H1 (cell line): ENCODE measurements at regions not wholly inside any gene's neighbourhood (a gene's known extent, or its start where the extent isn't known, plus 50 kb on each side); places are given as distances from the start of the nearest gene placed in this dataset.

ENCODE experiments used
- CTCF ChIA-PET: fragments of 300-600 bp; sonication (Branson Sonifier 250); formaldehyde crosslinking; loops from one replicate; lab custom pipeline; 2021; ENCODE audit not compliant: partially characterized antibody; lab: Charles Lee
- POLR2A ChIA-PET: fragments of 300-600 bp; sonication (Branson Sonifier 250); formaldehyde crosslinking; loops from one replicate; lab custom pipeline; 2021; ENCODE audit warnings: inconsistent platforms; ENCODE audit not compliant: partially characterized antibody; lab: Charles Lee
- DNase-seq, 2 experiments: peaks; one replicate each; pipeline versions ENCODE4 v3.0.0 to v3.0.0-alpha.2; 2010 to 2022; ENCODE audit warnings: low spot score in 2 of 2, low read depth in 1 of 2, mixed read lengths in 1 of 2
- FAIRE-seq: peaks from 2 replicates; lab custom pipeline; 2011; peaks lifted over from hg19 to GRCh38; lab: Jason Lieb, UNC
- H2AFZ ChIP-seq: 2 replicates; pipeline ENCODE4 v1.8.1; 2012; ENCODE audit warnings: low read length, inconsistent platforms
- H2AK5ac ChIP-seq: 2 replicates; pipeline ENCODE4 v1.6.1; 2013; ENCODE audit warnings: low read depth, low read length
- H2BK120ac ChIP-seq: replicated peaks from 2 replicates; pipeline ENCODE3; 2013; ENCODE audit warnings: low read depth, low read length, inconsistent platforms
- H2BK12ac ChIP-seq: 2 replicates; pipeline ENCODE4 v1.6.1; 2013; ENCODE audit warnings: low read depth, low read length
- H2BK15ac ChIP-seq: 2 replicates; pipeline ENCODE4 v1.6.1; 2013; ENCODE audit warnings: low read length
- H2BK20ac ChIP-seq: 2 replicates; pipeline ENCODE4 v1.6.1; 2013; ENCODE audit warnings: low read length
- H2BK5ac ChIP-seq: 2 replicates; pipeline ENCODE4 v1.6.1; 2013; ENCODE audit warnings: low read depth, low read length
- H3K14ac ChIP-seq: 2 replicates; pipeline ENCODE4 v1.6.1; 2013; ENCODE audit warnings: inconsistent platforms; ENCODE audit not compliant: insufficient read length
- H3K18ac ChIP-seq: 2 replicates; pipeline ENCODE4 v1.6.1; 2013; ENCODE audit warnings: low read length; ENCODE audit errors: extremely low read depth
- H3K23ac ChIP-seq: 2 replicates; pipeline ENCODE4 v1.6.1; 2013; ENCODE audit warnings: inconsistent platforms; ENCODE audit not compliant: insufficient read length
- H3K23me2 ChIP-seq: 2 replicates; pipeline ENCODE4 v1.6.1; 2013; ENCODE audit warnings: low read depth, low read length
- H3K27ac ChIP-seq: 2 replicates; pipeline ENCODE4 v1.6.1; 2011; ENCODE audit warnings: low read depth, low read length, inconsistent platforms
- H3K27me3 ChIP-seq, 4 experiments: replicated peaks in 1 of 4; 1 replicate in 1 of 4; 2 replicates in 3 of 4; pipeline versions ENCODE4 v1.6.1 to v1.8.1; 2011 to 2013; ENCODE audit warnings: low read length in 3 of 4, mild to moderate bottlenecking in 3 of 4, inconsistent platforms in 2 of 4, mixed read lengths in 2 of 4, moderate library complexity in 1 of 4; ENCODE audit not compliant: control insufficient read depth in 3 of 4, insufficient read depth in 3 of 4; ENCODE audit errors: extremely low read depth in 1 of 4
- H3K36me3 ChIP-seq, 4 experiments: 2 replicates each; pipeline versions ENCODE4 v1.6.1 to v1.8.1; 2011 to 2013; ENCODE audit warnings: mild to moderate bottlenecking in 4 of 4, low read length in 3 of 4, moderate library complexity in 2 of 4, control low read depth in 1 of 4, inconsistent platforms in 1 of 4; ENCODE audit not compliant: insufficient read depth in 4 of 4, control insufficient read depth in 2 of 4
- H3K4ac ChIP-seq: replicated peaks from 2 replicates; pipeline ENCODE3; 2013; ENCODE audit warnings: low read length, low read depth, mixed read lengths, inconsistent platforms; ENCODE audit not compliant: insufficient read length
- H3K4me1 ChIP-seq, 4 experiments: replicated peaks in 1 of 4; 1 replicate in 1 of 4; 2 replicates in 3 of 4; pipeline versions ENCODE4 v1.6.1 to v1.8.1; 2011 to 2013; ENCODE audit warnings: low read length in 3 of 4, inconsistent platforms in 2 of 4, mixed read lengths in 1 of 4; ENCODE audit not compliant: insufficient read depth in 4 of 4, control insufficient read depth in 3 of 4
- H3K4me2 ChIP-seq, 2 experiments: 2 replicates each; pipeline versions ENCODE4 v1.6.1 to v1.8.1; 2011 to 2013; ENCODE audit warnings: low read depth in 2 of 2, low read length in 2 of 2, control low read depth in 1 of 2, inconsistent platforms in 1 of 2, mild to moderate bottlenecking in 1 of 2; ENCODE audit not compliant: insufficient read depth in 1 of 2
- H3K4me3 ChIP-seq, 4 experiments: fragments of 200-600, 300-600 bp in 1 of 4; sonication (generic), shearing (Covaris generic), sonication (Bioruptor Twin) in 1 of 4; 2 replicates each; pipeline versions ENCODE4 v1.5.1 to v1.8.1; 2011 to 2016; ENCODE audit warnings: low read length in 4 of 4, low read depth in 3 of 4, control low read depth in 2 of 4, inconsistent platforms in 2 of 4, mild to moderate bottlenecking in 2 of 4, mixed read lengths in 1 of 4, moderate library complexity in 1 of 4; ENCODE audit not compliant: insufficient read depth in 2 of 4; ENCODE audit errors: extremely low read depth in 1 of 4
- H3K56ac ChIP-seq: replicated peaks from 2 replicates; pipeline ENCODE3; 2013; ENCODE audit warnings: low read depth, mild to moderate bottlenecking, mixed read lengths, low read length, inconsistent platforms; ENCODE audit not compliant: insufficient read length
- H3K79me1 ChIP-seq: 2 replicates; pipeline ENCODE4 v1.6.1; 2013; ENCODE audit warnings: low read depth, low read length, control low read depth
- H3K79me2 ChIP-seq, 2 experiments: 2 replicates each; pipeline versions ENCODE4 v1.6.1 to v1.8.1; 2012 to 2013; ENCODE audit warnings: low read length in 2 of 2, mild to moderate bottlenecking in 2 of 2, inconsistent platforms in 1 of 2; ENCODE audit not compliant: insufficient read depth in 2 of 2, control insufficient read depth in 1 of 2
- H3K9ac ChIP-seq, 4 experiments: replicated peaks in 1 of 4; 1 replicate in 1 of 4; 2 replicates in 3 of 4; pipeline versions ENCODE4 v1.6.1 to v1.8.1; 2011 to 2013; ENCODE audit warnings: low read depth in 3 of 4, low read length in 3 of 4, control low read depth in 2 of 4, mild to moderate bottlenecking in 2 of 4, moderate library complexity in 2 of 4, inconsistent platforms in 1 of 4; ENCODE audit errors: extremely low read depth in 1 of 4
- H3K9me3 ChIP-seq, 2 experiments: 2 replicates each; pipeline versions ENCODE4 v1.6.1 to v1.8.1; 2012 to 2013; ENCODE audit warnings: mild to moderate bottlenecking in 2 of 2, moderate library complexity in 2 of 2, control low read depth in 1 of 2, inconsistent platforms in 1 of 2, low read depth in 1 of 2, low read length in 1 of 2, mixed read lengths in 1 of 2; ENCODE audit not compliant: insufficient read depth in 2 of 2
- H4K20me1 ChIP-seq, 2 experiments: replicated peaks in 1 of 2; 2 replicates each; pipeline versions ENCODE3 to v1.8.1; 2011 to 2013; ENCODE audit warnings: inconsistent platforms in 2 of 2, low read length in 2 of 2, mild to moderate bottlenecking in 1 of 2; ENCODE audit not compliant: insufficient read depth in 2 of 2, control insufficient read depth in 1 of 2
- H4K5ac ChIP-seq: 2 replicates; pipeline ENCODE4 v1.6.1; 2013; ENCODE audit warnings: low read length, low read depth, mixed read lengths, inconsistent platforms; ENCODE audit not compliant: insufficient read length
- H4K8ac ChIP-seq: 2 replicates; pipeline ENCODE4 v1.8.0; 2013; ENCODE audit warnings: mild to moderate bottlenecking, moderate library complexity, low read length, inconsistent platforms; ENCODE audit not compliant: insufficient read depth; ENCODE audit errors: extremely low read depth
- H4K91ac ChIP-seq: replicated peaks from 2 replicates; pipeline ENCODE3; 2013; ENCODE audit warnings: low read length, mixed read lengths, inconsistent platforms; ENCODE audit not compliant: insufficient read length
- CBX8 ChIP-seq: fragments of 300-800, 300-1000 bp; sonication (generic); IDR thresholded peaks from 2 replicates; pipeline ENCODE4 v1.7.1; 2016; ENCODE audit warnings: low read depth, low read length, borderline replicate concordance
- CTBP2 ChIP-seq: IDR thresholded peaks from 2 replicates; pipeline ENCODE4 v1.7.0; 2011; ENCODE audit warnings: borderline replicate concordance, mild to moderate bottlenecking, moderate library complexity, mixed read lengths, low read length; ENCODE audit not compliant: insufficient read depth, insufficient read length
- GTF2F1 ChIP-seq: IDR thresholded peaks from 2 replicates; pipeline ENCODE4 v1.6.1; 2012; ENCODE audit warnings: low read depth, low read length, improper control_type of control experiment, borderline replicate concordance
- KDM1A ChIP-seq: fragments of 200-600, 300-600 bp; sonication (generic); IDR thresholded peaks from 2 replicates; pipeline ENCODE4 v1.7.1; 2016; ENCODE audit warnings: mild to moderate bottlenecking, low read length, borderline replicate concordance
- RFX5 ChIP-seq: IDR thresholded peaks from 2 replicates; pipeline ENCODE4 v1.6.1; 2011; ENCODE audit warnings: low read depth, low read length, improper control_type of control experiment, borderline replicate concordance
- SP1 ChIP-seq: IDR thresholded peaks from 2 replicates; pipeline ENCODE4 v1.6.1; 2011; ENCODE audit warnings: low read depth, low read length
- TAF7 ChIP-seq: optimal IDR thresholded peaks from 2 replicates; pipeline ENCODE3; 2011; ENCODE audit warnings: low read depth, mild to moderate bottlenecking, inconsistent platforms, low read length, moderate library complexity, borderline replicate concordance
- WGBS, 2 experiments: shearing (Covaris generic) in 1 of 2; methylation state at CpG; one replicate each; pipeline versions ENCODE4 v1.1.6 to v1.1.7; 2013 to 2015; ENCODE audit warnings: low lambda C conversion rate in 2 of 2, mixed read lengths in 2 of 2, inconsistent platforms in 1 of 2, low coverage in 1 of 2, missing lambda C conversion rate in 1 of 2; ENCODE audit not compliant: insufficient replicate concordance in 2 of 2, insufficient coverage in 1 of 2, insufficient read length in 1 of 2; ENCODE audit errors: extremely low coverage in 1 of 2, missing lambda C conversion rate in 1 of 2; 5-methylcytosine and 5-hydroxymethylcytosine counted together
- TF ChIP-seq, protein P1 (sequence below): IDR thresholded peaks from 2 replicates; pipeline ENCODE4 v1.6.1; 2011; ENCODE audit warnings: low read length, improper control_type of control experiment

DNA sequence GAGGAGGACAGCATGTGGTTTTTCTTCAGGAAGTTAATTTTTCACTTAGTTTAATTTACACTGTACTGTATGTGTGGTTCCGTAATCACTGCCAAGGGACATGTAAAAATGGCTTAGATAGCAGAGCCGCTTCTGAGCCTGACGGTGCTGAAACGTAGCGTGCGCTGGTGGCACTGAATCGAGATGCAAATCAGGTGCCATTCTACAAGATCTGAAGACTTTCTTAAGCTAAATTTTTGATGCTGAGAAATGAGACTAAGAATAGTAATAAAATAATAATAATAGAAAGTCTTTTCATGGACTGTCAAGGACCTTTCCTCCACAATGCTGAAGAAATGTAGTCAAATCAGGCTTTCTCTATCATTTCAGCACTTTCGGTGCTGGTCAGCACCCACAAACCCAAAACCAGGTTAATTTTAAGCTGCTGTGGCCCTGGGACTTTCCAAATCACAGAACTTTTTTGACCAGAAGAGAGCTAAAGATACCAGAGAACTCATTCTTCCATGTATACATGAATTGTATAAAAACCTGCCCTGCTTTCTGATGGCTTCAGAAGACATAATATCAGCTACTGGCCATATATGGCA lies 183.3 kb upstream of the LMO3 start:
- Histone ChIP-seq H3K79me2 (no peaks in the 10 kb centered on the region), H2BK20ac (no peak overlapping the region), H3K4ac (no peak overlapping the region), H3K4me3 (no peak overlapping the region), H4K91ac (no peak overlapping the region), H2BK120ac (no peak overlapping the region), H3K4me2 (no peak overlapping the region), H3K14ac (no peak overlapping the region), H3K36me3 (no peaks in the 10 kb centered on the region)
- FAIRE-seq, result peak; percentile 19
- POLR2A ChIA-PET, result no interaction called here
- no peak for DNase-seq
- no peak for TF ChIP-seq CTBP2
- TF ChIP-seq, protein P1, sequence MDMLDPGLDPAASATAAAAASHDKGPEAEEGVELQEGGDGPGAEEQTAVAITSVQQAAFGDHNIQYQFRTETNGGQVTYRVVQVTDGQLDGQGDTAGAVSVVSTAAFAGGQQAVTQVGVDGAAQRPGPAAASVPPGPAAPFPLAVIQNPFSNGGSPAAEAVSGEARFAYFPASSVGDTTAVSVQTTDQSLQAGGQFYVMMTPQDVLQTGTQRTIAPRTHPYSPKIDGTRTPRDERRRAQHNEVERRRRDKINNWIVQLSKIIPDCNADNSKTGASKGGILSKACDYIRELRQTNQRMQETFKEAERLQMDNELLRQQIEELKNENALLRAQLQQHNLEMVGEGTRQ, result no peak
- no peak for TF ChIP-seq KDM1A
- TF ChIP-seq GTF2F1, result no peak
- TF ChIP-seq SP1, result no peak
- no peak for TF ChIP-seq TAF7
- TF ChIP-seq RFX5, result no peak
- no peak for TF ChIP-seq CBX8
- TF ChIP-seq, all 59 proteins: peak for 0
- H4K20me1 ChIP-seq, result no peaks in the 10 kb centered on the region
- H2AK5ac ChIP-seq, result no peak overlapping the region
- CTCF ChIA-PET, result interaction anchor here (0.7 to 0.8 kb wide), 2 partner anchors 32 to 290 kb away, joined by 3 to 4 read pairs; no protein-coding TSS in a partner anchor
- peaks cover 0 to 9% (median 0%) of the 10 kb centered on the region in 4 experiments; a peak in 2 of 7 replicates for H3K4me1 ChIP-seq
- no peaks in the 10 kb centered on the region for H3K23me2 ChIP-seq
- H3K79me1 ChIP-seq, result no peaks in the 10 kb centered on the region
- no peak overlapping the region for H3K23ac ChIP-seq
- no peaks in the 10 kb centered on the region for H3K9me3 ChIP-seq
- H4K5ac ChIP-seq, result no peak overlapping the region
- WGBS, 2 experiments, result 80% methylated on average over 8 of the region's 8 CpGs; no CpG with 5 or more reads in 1 of the 2 experiments
- no peak overlapping the region for H3K9ac ChIP-seq
- H2BK15ac ChIP-seq, result no peak overlapping the region
- H3K27ac ChIP-seq, result no peak overlapping the region
- no peak overlapping the region for H3K56ac ChIP-seq
- no peak overlapping the region for H2AFZ ChIP-seq
- no peak overlapping the region for H2BK12ac ChIP-seq
- no peak overlapping the region for H3K18ac ChIP-seq
- H4K8ac ChIP-seq, result no peak overlapping the region
- H3K27me3 ChIP-seq, result no peaks in the 10 kb centered on the region
- H2BK5ac ChIP-seq, result no peak overlapping the region
